Renal pelvis (tissue), 1 donor: ENCODE measurements at regions not wholly inside any gene's neighbourhood (a gene's known extent, or its start where the extent isn't known, plus 50 kb on each side); places are given as distances from the start of the nearest gene placed in this dataset.
"Not testable (repeated sequence)": the region's sequence is repeated elsewhere in the genome, so short reads cannot be mapped to it uniquely, and the experiment has no call there.

Source experiments
- DNase-seq: peaks from one replicate; pipeline ENCODE4 v3.0.0-alpha.2; 2013

GRCh38 chr7:36037121-36037662 is 115.9 kb upstream of the EEPD1 start:
- DNase-seq = peak; percentile 87

GRCh38 chr7:36038063-36038721 is 114.9 kb upstream of the EEPD1 start:
- DNase-seq = no peak

DNA sequence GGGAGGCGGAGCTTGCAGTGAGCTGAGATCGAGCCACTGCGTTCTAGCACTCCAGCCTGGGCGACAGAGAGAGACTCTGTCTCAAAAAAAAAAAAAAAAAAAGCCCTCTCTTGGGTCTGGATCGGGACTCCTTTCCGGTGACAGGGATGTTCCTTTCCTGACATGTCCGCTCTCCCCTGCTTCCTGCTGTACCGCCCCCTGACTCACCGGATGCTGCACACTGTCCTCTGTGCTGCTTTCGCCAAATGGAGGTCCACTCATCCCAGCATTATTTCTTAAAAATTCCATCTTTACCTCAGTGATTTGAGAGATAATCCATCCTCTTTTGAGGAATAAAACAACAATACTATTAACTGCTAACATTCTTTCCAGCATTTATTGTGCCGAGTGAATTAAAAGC is 113.8 kb upstream of the EEPD1 start:
- no peak for DNase-seq

DNA sequence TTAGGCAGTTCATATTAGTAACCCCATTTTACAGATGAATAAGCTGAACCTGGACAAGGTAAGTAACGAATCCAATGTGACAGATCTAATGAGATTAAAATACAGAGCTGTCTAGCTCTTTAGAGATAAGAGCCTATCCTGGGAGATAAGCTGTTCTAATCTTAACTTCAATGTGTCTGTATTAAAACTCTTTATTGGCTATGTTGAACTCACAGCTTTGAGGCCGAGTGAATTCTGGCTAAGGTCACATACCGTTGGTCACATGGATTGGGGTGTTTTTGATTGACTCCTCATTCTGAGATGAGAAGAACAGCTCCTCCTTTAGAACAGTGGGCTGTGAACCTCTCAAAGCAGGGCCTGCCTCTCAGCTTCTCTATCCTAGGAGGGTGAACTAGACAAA is 113.4 kb upstream of the EEPD1 start:
- no peak for DNase-seq

- DNase-seq = no peak
Observed at GRCh38 chr7:36040679-36041078, 112.4 kb upstream of the EEPD1 start.

DNA sequence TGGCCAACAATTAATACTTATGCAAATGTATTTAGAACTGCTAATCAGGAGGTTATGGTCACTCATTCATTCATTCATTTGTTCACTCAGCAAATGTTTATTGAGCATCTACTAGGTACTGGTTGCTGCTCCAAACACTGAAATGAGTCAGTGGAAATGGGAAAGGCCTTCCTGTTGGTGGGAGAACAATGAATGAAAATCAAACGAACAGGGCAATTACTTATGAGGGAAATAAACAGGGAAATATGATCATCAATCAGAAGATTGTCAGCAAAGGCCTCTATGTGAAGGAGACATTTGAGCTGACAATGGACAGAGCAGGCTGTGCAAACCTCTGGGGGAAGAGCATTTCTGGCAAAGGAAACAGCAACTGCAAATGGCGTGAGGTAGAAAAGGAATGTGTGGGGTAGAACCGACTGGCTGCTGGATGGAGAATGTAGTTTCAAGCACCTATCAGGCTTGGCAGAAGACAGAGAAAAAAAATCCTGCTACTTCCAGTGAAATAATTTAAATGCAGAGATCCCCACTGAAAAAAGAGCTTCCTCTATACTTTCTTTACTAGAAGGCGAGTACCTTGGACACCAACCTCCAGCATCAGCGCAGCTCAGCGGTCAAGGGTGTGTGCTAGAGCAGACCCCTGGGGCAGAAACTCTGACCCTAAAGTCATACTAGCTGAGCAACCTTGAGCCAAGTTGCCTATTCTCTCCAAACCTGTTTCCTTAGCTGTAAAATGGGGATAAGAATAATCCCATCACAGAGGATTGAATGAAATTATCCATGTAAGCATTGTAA is 108.8 kb upstream of the EEPD1 start:
- DNase-seq = no peak

GRCh38 chr7:36045326-36045725 is 107.7 kb upstream of the EEPD1 start:
- no peak for DNase-seq

GRCh38 chr7:36045830-36046341 is 107.2 kb upstream of the EEPD1 start:
- no peak for DNase-seq

GRCh38 chr7:36047091-36047658 is 105.9 kb upstream of the EEPD1 start:
- DNase-seq = no peak

- DNase-seq = no peak
Observed at GRCh38 chr7:36048141-36048901, 104.7 kb upstream of the EEPD1 start.

- DNase-seq = no peak
Observed at GRCh38 chr7:36048902-36049240, 104.2 kb upstream of the EEPD1 start.

DNA sequence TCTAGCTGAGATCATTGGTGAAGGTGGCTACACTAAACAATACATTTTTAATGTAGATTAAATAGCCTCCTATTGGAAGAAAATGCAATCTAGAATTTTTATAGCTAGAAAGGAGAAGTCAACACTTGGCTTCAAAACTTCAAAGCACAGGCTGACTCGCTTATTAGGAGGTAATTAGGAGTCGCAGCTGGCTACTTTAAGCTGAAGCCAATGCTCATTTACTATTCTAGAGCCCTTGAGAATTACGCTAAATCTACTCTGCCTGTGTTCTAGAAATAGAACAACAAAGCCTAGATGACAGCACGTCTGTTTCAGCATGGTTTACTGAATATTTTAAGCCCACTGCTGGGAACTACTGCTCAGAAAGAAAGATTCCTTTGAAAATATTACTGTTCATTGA is 101.6 kb upstream of the EEPD1 start:
- DNase-seq = no peak

DNA sequence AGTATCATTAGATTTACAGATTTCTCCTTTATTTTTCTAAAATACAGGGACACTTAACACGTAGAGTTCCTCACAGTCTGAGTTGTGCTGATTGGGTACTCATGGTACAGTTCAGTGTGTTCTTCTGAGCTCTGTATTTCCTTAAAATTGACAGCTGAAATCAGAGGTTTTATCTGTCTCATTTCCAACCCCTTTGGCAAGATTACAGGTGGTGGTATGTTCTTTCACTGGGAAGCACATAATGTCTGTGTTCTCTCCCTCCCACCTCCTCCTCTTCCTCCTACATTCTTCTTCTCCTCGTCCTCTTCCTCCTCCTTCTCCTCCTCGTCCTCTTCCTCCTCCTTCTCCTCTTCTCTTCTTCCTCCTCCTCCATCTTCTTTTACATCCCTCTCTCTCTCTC is 99.5 kb upstream of the EEPD1 start:
- no peak for DNase-seq

- no peak for DNase-seq
Observed at GRCh38 chr7:36054637-36055036, 98.4 kb upstream of the EEPD1 start.

DNA sequence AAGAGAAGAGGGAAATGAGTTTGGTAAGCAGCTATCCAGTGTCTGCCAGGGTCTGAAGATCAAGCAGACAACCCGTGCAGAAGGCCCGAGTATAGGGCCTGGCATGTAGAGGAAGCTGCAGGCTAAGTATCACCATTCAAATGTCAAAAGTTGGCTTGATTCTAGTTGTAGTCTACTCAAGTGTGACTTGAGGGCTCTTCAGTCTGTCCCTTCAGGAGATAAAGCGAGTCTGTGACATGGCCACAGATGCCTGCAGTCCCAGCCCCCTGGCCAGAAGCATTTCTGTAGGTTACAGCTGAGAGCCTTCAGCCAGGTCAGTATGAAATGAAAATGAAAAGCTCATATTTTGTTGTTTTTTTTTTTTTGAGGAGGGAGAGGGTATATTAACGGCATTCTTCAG is 97.8 kb upstream of the EEPD1 start:
- DNase-seq = no peak

DNA sequence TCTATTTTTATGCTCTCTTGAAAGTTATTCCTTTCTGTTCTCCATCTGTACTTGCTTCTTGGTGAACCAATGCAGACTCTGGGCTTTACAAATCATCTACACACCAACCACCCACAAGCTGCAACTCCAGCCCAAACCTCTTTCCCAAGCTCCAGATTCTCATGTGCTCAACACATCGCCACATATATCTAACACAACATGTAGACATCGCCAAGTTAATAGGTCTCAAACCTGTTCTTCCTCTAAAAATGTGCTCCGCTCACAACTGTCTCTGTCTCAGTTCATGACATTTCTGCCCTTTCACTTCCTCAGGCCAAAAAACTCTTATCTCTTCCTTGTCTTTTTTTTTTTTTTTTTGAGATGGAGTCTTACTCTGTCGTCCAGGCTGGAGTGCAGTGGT is 95.7 kb upstream of the EEPD1 start:
- DNase-seq = no peak

GRCh38 chr7:36058020-36058592 is 94.9 kb upstream of the EEPD1 start:
- DNase-seq = no peak

GRCh38 chr7:36060388-36060787 is 92.7 kb upstream of the EEPD1 start:
- not testable (repeated sequence) for DNase-seq

- DNase-seq = peak; percentile 69
Observed at GRCh38 chr7:36062154-36062815, 90.8 kb upstream of the EEPD1 start.

DNA sequence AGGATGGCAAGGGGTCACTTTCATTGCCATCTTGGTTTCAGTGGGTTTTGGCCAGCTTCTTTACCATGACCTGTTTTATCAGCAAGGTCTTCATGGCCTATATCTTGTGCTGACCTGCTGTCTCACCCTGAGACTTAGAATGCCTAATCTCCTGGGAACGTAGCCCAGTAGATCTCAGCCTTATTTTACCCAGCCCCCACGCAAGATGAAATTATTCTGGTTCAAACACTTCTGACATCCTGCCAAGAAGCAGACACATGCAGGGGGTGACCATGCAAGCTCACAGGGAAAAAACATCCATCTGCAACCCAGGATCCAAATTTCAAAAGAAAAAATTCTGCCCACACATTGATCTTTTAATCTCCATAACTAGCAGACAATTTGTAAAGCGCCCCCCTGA is 88.4 kb upstream of the EEPD1 start:
- no peak for DNase-seq
